ENCODE measurements at regions not wholly inside any gene's neighbourhood (a gene's known extent, or its start where the extent isn't known, plus 50 kb on each side); places are given as distances from the start of the nearest gene placed in this dataset.

- ATAC-seq = no peak
- TF ChIP-seq ZNF565 (CRISPR knock-in tag; conservative IDR thresholded peaks at IDR 0.05; ENCODE audit: low read depth) = no peak
These were observed 116.7 kb upstream of the TEX13D start for GRCh38 chrX:124215786-124216185.

- ATAC-seq = no peak
- TF ChIP-seq BACH2 (CRISPR knock-in tag; IDR thresholded peaks at IDR 0.05; ENCODE audit: borderline replicate concordance) (no peak), TCF4 (CRISPR knock-in tag; IDR thresholded peaks at IDR 0.05; ENCODE audit: borderline replicate concordance) (no peak), CSRNP3 (CRISPR knock-in tag; IDR thresholded peaks at IDR 0.05) (no peak), ZFP3 (CRISPR knock-in tag; IDR thresholded peaks at IDR 0.05) (no peak), ESRRG (CRISPR knock-in tag; IDR thresholded peaks at IDR 0.05) (no peak), ZNF8 (CRISPR knock-in tag; IDR thresholded peaks at IDR 0.05) (no peak), ARNTL (CRISPR knock-in tag; IDR thresholded peaks at IDR 0.05; ENCODE audit: borderline replicate concordance, low read depth) (no peak), TSHZ2 (CRISPR knock-in tag; IDR thresholded peaks at IDR 0.05) (no peak), OSR1 (CRISPR knock-in tag; IDR thresholded peaks at IDR 0.05) (no peak), TOX (CRISPR knock-in tag; IDR thresholded peaks at IDR 0.05; ENCODE audit: borderline replicate concordance) (no peak), ISL1 (CRISPR knock-in tag; IDR thresholded peaks at IDR 0.05) (no peak), PATZ1 (CRISPR knock-in tag; IDR thresholded peaks at IDR 0.05; ENCODE audit: borderline replicate concordance) (no peak), RARB (CRISPR knock-in tag; IDR thresholded peaks at IDR 0.05) (no peak), SNAI2 (CRISPR knock-in tag; IDR thresholded peaks at IDR 0.05) (no peak), ZFP30 (CRISPR knock-in tag; IDR thresholded peaks at IDR 0.05) (no peak), ZNF70 (CRISPR knock-in tag; IDR thresholded peaks at IDR 0.05) (no peak), GLIS3 (CRISPR knock-in tag; IDR thresholded peaks at IDR 0.05) (no peak), POU6F1 (CRISPR knock-in tag; IDR thresholded peaks at IDR 0.05; ENCODE audit: borderline replicate concordance, low read depth) (no peak), CREB5 (CRISPR knock-in tag; IDR thresholded peaks at IDR 0.05; ENCODE audit: low read depth) (no peak)
These were observed 115.9 kb upstream of the TEX13D start for GRCh38 chrX:124216396-124217115.
